ENCODE measurements at regions not wholly inside any gene's neighbourhood (a gene's known extent, or its start where the extent isn't known, plus 50 kb on each side); places are given as distances from the start of the nearest gene placed in this dataset.

GRCh38 chr10:36007369-36007768, 365.3 kb upstream of the FZD8 start:
- ChIA-PET POLR2A (ENCODE audit: low non-redundant PET) (no interaction called here), CTCF (no interaction called here)
- no peak for DNase-seq (ENCODE audit: low spot score)
- Histone ChIP-seq H3K9me3 (ENCODE audit: low read depth, low read length, poor library complexity, severe bottlenecking) (no peaks in the 10 kb centered on the region), H3K4me3 (ENCODE audit: low read depth, low read length, poor library complexity, severe bottlenecking) (no peak overlapping the region), H3K36me3 (ENCODE audit: insufficient read depth, low read length, poor library complexity, severe bottlenecking) (no peaks in the 10 kb centered on the region), H3K4me1 (ENCODE audit: insufficient read depth, low read length, poor library complexity, severe bottlenecking) (no peaks in the 10 kb centered on the region), H3K27me3 (replicated peaks; ENCODE audit: insufficient read depth, low read depth, low read length, poor library complexity) (no peaks in the 10 kb centered on the region), H3K27ac (ENCODE audit: low read depth, low read length, poor library complexity, severe bottlenecking) (no peak overlapping the region)
- intact Hi-C loops (cut with micrococcal nuclease; ENCODE audit: unreplicated experiment), result no loop called here
- no peak for TF ChIP-seq EZH2 (IDR thresholded peaks at IDR 0.05; ENCODE audit: borderline replicate concordance, low read depth, low read length, poor library complexity, severe bottlenecking)
- no peak for TF ChIP-seq CTCF (conservative IDR thresholded peaks at IDR 0.05; ENCODE audit: low read depth, low read length)
- no TSS peak for BruUV-seq (replicated peaks)

DNA sequence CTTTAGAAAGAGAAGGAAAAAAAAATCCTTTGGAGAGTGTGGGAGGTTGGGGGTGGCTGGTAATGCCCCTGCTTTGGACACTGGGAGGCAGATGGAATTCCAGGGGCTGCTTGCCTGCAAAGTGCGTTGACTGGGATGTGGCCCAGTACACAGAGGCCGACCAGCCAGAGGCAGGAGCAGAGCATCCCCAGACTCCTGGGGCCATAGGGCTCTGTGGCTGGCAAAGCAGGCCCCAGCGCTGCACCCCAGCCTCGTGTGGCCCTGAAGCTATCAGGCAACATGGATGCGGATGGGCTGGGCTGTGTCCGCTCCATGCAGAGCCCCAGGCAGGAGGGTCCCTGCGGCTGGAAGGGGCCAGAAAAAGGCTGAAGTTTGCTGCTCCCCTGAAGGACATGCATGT, 361.6 kb upstream of the FZD8 start:
- Histone ChIP-seq H3K27ac (ENCODE audit: low read depth, low read length, poor library complexity, severe bottlenecking) (no peak overlapping the region), H3K27me3 (replicated peaks; ENCODE audit: insufficient read depth, low read depth, low read length, poor library complexity) (no peaks in the 10 kb centered on the region), H3K9me3 (ENCODE audit: low read depth, low read length, poor library complexity, severe bottlenecking) (no peaks in the 10 kb centered on the region), H3K4me1 (ENCODE audit: insufficient read depth, low read length, poor library complexity, severe bottlenecking) (no peaks in the 10 kb centered on the region), H3K36me3 (ENCODE audit: insufficient read depth, low read length, poor library complexity, severe bottlenecking) (no peaks in the 10 kb centered on the region), H3K4me3 (ENCODE audit: low read depth, low read length, poor library complexity, severe bottlenecking) (no peak overlapping the region)
- ChIA-PET POLR2A (ENCODE audit: low non-redundant PET) (no interaction called here), CTCF (no interaction called here)
- no peak for DNase-seq (ENCODE audit: low spot score)
- intact Hi-C loops (cut with micrococcal nuclease; ENCODE audit: unreplicated experiment), result no loop called here
- TF ChIP-seq EZH2 (IDR thresholded peaks at IDR 0.05; ENCODE audit: borderline replicate concordance, low read depth, low read length, poor library complexity, severe bottlenecking) (no peak), CTCF (conservative IDR thresholded peaks at IDR 0.05; ENCODE audit: low read depth, low read length) (no peak)
- BruUV-seq (replicated peaks), result no TSS peak

DNA sequence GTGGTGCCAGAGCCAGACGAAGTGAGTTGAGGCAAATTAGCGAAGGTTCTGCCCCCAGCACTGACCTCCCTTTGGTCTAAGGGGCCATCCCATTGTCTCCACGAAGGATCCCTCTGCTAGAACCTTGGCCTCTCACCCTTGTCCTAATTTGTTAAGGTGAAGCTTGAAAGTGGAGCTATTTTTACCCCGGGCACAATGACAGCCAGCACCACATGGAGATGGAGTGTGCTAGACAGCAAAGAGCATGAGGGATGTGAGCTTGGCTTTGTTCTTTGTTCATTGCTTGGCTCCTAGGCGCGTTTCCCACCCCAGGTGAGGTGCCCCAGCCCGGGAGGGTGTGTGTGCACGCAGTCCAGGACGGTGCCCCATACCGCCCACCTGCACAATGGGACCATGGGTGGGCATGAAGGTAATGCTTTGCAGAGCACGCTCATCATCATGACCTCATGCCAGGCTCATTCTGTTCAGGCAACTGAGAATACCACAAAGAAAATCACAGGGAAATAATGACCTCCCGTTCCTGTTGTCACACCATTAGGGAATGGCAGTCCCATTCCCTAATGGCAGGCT, 361.0 kb upstream of the FZD8 start:
- H3K36me3 ChIP-seq (ENCODE audit: insufficient read depth, low read length, poor library complexity, severe bottlenecking), result no peaks in the 10 kb centered on the region
- no peaks in the 10 kb centered on the region for H3K4me1 ChIP-seq (ENCODE audit: insufficient read depth, low read length, poor library complexity, severe bottlenecking)
- no peak for TF ChIP-seq EZH2 (IDR thresholded peaks at IDR 0.05; ENCODE audit: borderline replicate concordance, low read depth, low read length, poor library complexity, severe bottlenecking)
- TF ChIP-seq CTCF (conservative IDR thresholded peaks at IDR 0.05; ENCODE audit: low read depth, low read length), result no peak
- no peak overlapping the region for H3K27ac ChIP-seq (ENCODE audit: low read depth, low read length, poor library complexity, severe bottlenecking)
- DNase-seq (ENCODE audit: low spot score), result no peak
- ChIA-PET POLR2A (ENCODE audit: low non-redundant PET) (no interaction called here), CTCF (no interaction called here)
- intact Hi-C loops (cut with micrococcal nuclease; ENCODE audit: unreplicated experiment), result no loop called here
- no peaks in the 10 kb centered on the region for H3K27me3 ChIP-seq (replicated peaks; ENCODE audit: insufficient read depth, low read depth, low read length, poor library complexity)
- no peak overlapping the region for H3K4me3 ChIP-seq (ENCODE audit: low read depth, low read length, poor library complexity, severe bottlenecking)
- no peaks in the 10 kb centered on the region for H3K9me3 ChIP-seq (ENCODE audit: low read depth, low read length, poor library complexity, severe bottlenecking)
- no TSS peak for BruUV-seq (replicated peaks)

Data from A673 (cell line).